GM23338 (cell line): ENCODE measurements at regions not wholly inside any gene's neighbourhood (a gene's known extent, or its start where the extent isn't known, plus 50 kb on each side); places are given as distances from the start of the nearest gene placed in this dataset.

Experiments
- ATAC-seq: fragments of 200-7000 bp; cut with Tn5 transposase; 3 replicates; pipeline ENCODE4 v1.9.1; 2020
- DNase-seq: peaks from one replicate; pipeline ENCODE4 v3.0.0-alpha.2; 2015; ENCODE audit warnings: low spot score
- H2AFZ ChIP-seq: fragments of 200-600 bp; sonication (generic); 2 replicates; pipeline ENCODE4 v1.8.0; 2016; ENCODE audit warnings: antibody characterized with exemption, mild to moderate bottlenecking, moderate library complexity
- H3F3A ChIP-seq: fragments of 200-600 bp; sonication (generic); replicated peaks from 2 replicates; pipeline ENCODE4 v1.8.0; 2017; ENCODE audit warnings: antibody characterized with exemption, mixed run types, low read depth
- H3K27ac ChIP-seq: fragments of 200-600 bp; sonication (generic); 2 replicates; pipeline ENCODE4 v1.6.1; 2016; ENCODE audit warnings: low read depth
- H3K27me3 ChIP-seq: fragments of 200-600 bp; sonication (generic); 2 replicates; pipeline ENCODE4 v1.8.0; 2016; ENCODE audit warnings: mild to moderate bottlenecking, mixed run types, moderate library complexity; ENCODE audit not compliant: insufficient read depth
- H3K36me3 ChIP-seq: fragments of 200-600 bp; sonication (generic); 2 replicates; pipeline ENCODE4 v1.8.0; 2016; ENCODE audit warnings: mild to moderate bottlenecking; ENCODE audit not compliant: insufficient read depth
- H3K4me1 ChIP-seq: fragments of 200-600 bp; sonication (generic); 2 replicates; pipeline ENCODE4 v1.8.0; 2016; ENCODE audit warnings: mild to moderate bottlenecking, moderate library complexity; ENCODE audit not compliant: insufficient read depth
- H3K4me2 ChIP-seq: fragments of 200-600 bp; sonication (generic); 2 replicates; pipeline ENCODE4 v1.7.1; 2017; ENCODE audit warnings: mixed run types
- H3K4me3 ChIP-seq: fragments of 200-600 bp; sonication (generic); 2 replicates; pipeline ENCODE4 v1.6.1; 2016; ENCODE audit warnings: mixed run types
- H3K79me2 ChIP-seq: fragments of 200-600 bp; sonication (generic); replicated peaks from 2 replicates; pipeline ENCODE4 v1.8.0; 2017; ENCODE audit warnings: mild to moderate bottlenecking; ENCODE audit not compliant: insufficient read depth
- H3K9me2 ChIP-seq: fragments of 200-600 bp; sonication (generic); 2 replicates; pipeline ENCODE4 v1.8.0; 2017; ENCODE audit not compliant: insufficient read depth
- H4K20me1 ChIP-seq: fragments of 200-600 bp; sonication (generic); replicated peaks from 2 replicates; pipeline ENCODE4 v1.8.0; 2017; ENCODE audit warnings: mild to moderate bottlenecking; ENCODE audit not compliant: insufficient read depth
- H3K27ac Mint-ChIP-seq: 2 replicates; pipeline ENCODE4 v1.8.0; 2020; ENCODE audit warnings: inconsistent platforms, mild to moderate bottlenecking, moderate library complexity, mixed read lengths
- H3K27me3 Mint-ChIP-seq: 3 replicates; pipeline ENCODE4 v1.8.0; 2022; ENCODE audit warnings: low read depth, mild to moderate bottlenecking, moderate library complexity, mixed read lengths, inconsistent platforms; ENCODE audit not compliant: insufficient read depth, poor library complexity
- H3K36me3 Mint-ChIP-seq: 3 replicates; pipeline ENCODE4 v1.8.0; 2021; ENCODE audit warnings: low read depth, mild to moderate bottlenecking, inconsistent platforms, moderate library complexity, mixed read lengths
- H3K4me1 Mint-ChIP-seq: 3 replicates; pipeline ENCODE4 v1.8.0; 2020; ENCODE audit warnings: mild to moderate bottlenecking, inconsistent platforms, mixed read lengths
- H3K4me3 Mint-ChIP-seq: 3 replicates; pipeline ENCODE4 v1.8.0; 2021; ENCODE audit warnings: moderate library complexity, mild to moderate bottlenecking, inconsistent platforms, mixed read lengths
- H3K9me3 Mint-ChIP-seq: 3 replicates; pipeline ENCODE4 v1.8.0; 2020; ENCODE audit warnings: moderate library complexity, mild to moderate bottlenecking, inconsistent platforms, mixed read lengths
- CREB1 ChIP-seq: fragments of 250-450 bp; sonication (Bioruptor Pico); IDR thresholded peaks from 2 replicates; pipeline ENCODE4 v1.5.0; 2020; ENCODE audit warnings: low read depth, mild to moderate bottlenecking, moderate library complexity
- CTCF ChIP-seq, 2 experiments: fragments of 200-600 bp in 1 of 2; sonication (generic) in 1 of 2; conservative IDR thresholded peaks; 2 replicates each; pipeline versions ENCODE4 v1.5.1 to v1.6.1; 2016 to 2017; ENCODE audit warnings: antibody characterized with exemption in 2 of 2, low read depth in 2 of 2, mild to moderate bottlenecking in 2 of 2, moderate library complexity in 1 of 2
- ETS1 ChIP-seq: IDR thresholded peaks from 2 replicates; pipeline ENCODE4 v1.6.1; 2016; ENCODE audit warnings: antibody characterized with exemption
- EZH2 ChIP-seq: fragments of 200-600 bp; sonication (generic); IDR thresholded peaks from one replicate; pipeline ENCODE4 v1.8.0; 2017; ENCODE audit warnings: antibody characterized with exemption, mild to moderate bottlenecking, low read depth; ENCODE audit not compliant: unreplicated experiment
- EZH2phosphoT487 ChIP-seq: fragments of 200-600 bp; sonication (generic); IDR thresholded peaks from one replicate; pipeline ENCODE4 v1.8.1; 2018; ENCODE audit warnings: antibody characterized with exemption; ENCODE audit not compliant: unreplicated experiment
- JUNB ChIP-seq: IDR thresholded peaks from one replicate; pipeline ENCODE4 v1.6.1; 2016; ENCODE audit warnings: antibody characterized with exemption; ENCODE audit not compliant: unreplicated experiment
- NANOG ChIP-seq: IDR thresholded peaks from 2 replicates; pipeline ENCODE4 v1.6.1; 2016; ENCODE audit warnings: antibody characterized with exemption, borderline replicate concordance
- POLR2AphosphoS5 ChIP-seq: IDR thresholded peaks from 2 replicates; pipeline ENCODE4 v1.6.1; 2016; ENCODE audit warnings: antibody characterized with exemption, low read depth
- STAT1 ChIP-seq: IDR thresholded peaks from one replicate; pipeline ENCODE4 v1.6.1; 2016; ENCODE audit warnings: antibody characterized with exemption; ENCODE audit not compliant: unreplicated experiment
- ZNF114 ChIP-seq: fragments of 250-450 bp; sonication (Bioruptor Pico); IDR thresholded peaks from 2 replicates; pipeline ENCODE4 v1.5.0; 2020; ENCODE audit warnings: mild to moderate bottlenecking, moderate library complexity
- ZNF331 ChIP-seq: fragments of 250-450 bp; sonication (Bioruptor Pico); IDR thresholded peaks from 2 replicates; pipeline ENCODE4 v1.5.0; 2020; ENCODE audit warnings: low read depth, mild to moderate bottlenecking, moderate library complexity
- TF ChIP-seq, protein P1 (sequence below): IDR thresholded peaks from one replicate; pipeline ENCODE4 v1.6.1; 2018; ENCODE audit warnings: antibody characterized with exemption; ENCODE audit not compliant: unreplicated experiment
- TF ChIP-seq, protein P2 (sequence below): fragments of 250-450 bp; sonication (Bioruptor Pico); IDR thresholded peaks from 2 replicates; pipeline ENCODE4 v1.5.0; 2020; ENCODE audit warnings: mild to moderate bottlenecking, moderate library complexity

- Histone ChIP-seq H3K4me1 (no peaks in the 10 kb centered on the region), H2AFZ (no peak overlapping the region), H3K27ac (no peak overlapping the region), H3K4me3 (no peak overlapping the region), H3K27me3 (no peaks in the 10 kb centered on the region), H3K4me2 (no peak overlapping the region), H4K20me1 (no peaks in the 10 kb centered on the region), H3K9me2 (no peaks in the 10 kb centered on the region), H3K79me2 (no peaks in the 10 kb centered on the region), H3F3A (no peaks in the 10 kb centered on the region), H3K36me3 (no peaks in the 10 kb centered on the region)
- H3K27me3 Mint-ChIP-seq = peaks cover 4% of the 10 kb centered on the region
- TF ChIP-seq STAT1 = no peak
- TF ChIP-seq POLR2AphosphoS5 = no peak
- no peak for TF ChIP-seq ZNF114 (CRISPR knock-in tag)
- TF ChIP-seq ZNF331 (CRISPR knock-in tag) = no peak
- no peak for TF ChIP-seq CREB1 (CRISPR knock-in tag)
- TF ChIP-seq EZH2phosphoT487 = no peak
- no peak for TF ChIP-seq JUNB
- no peak for TF ChIP-seq CTCF (conservative IDR thresholded peaks at IDR 0.05; ENCODE audit: low read depth in 2 of 2)
- TF ChIP-seq, protein P1, sequence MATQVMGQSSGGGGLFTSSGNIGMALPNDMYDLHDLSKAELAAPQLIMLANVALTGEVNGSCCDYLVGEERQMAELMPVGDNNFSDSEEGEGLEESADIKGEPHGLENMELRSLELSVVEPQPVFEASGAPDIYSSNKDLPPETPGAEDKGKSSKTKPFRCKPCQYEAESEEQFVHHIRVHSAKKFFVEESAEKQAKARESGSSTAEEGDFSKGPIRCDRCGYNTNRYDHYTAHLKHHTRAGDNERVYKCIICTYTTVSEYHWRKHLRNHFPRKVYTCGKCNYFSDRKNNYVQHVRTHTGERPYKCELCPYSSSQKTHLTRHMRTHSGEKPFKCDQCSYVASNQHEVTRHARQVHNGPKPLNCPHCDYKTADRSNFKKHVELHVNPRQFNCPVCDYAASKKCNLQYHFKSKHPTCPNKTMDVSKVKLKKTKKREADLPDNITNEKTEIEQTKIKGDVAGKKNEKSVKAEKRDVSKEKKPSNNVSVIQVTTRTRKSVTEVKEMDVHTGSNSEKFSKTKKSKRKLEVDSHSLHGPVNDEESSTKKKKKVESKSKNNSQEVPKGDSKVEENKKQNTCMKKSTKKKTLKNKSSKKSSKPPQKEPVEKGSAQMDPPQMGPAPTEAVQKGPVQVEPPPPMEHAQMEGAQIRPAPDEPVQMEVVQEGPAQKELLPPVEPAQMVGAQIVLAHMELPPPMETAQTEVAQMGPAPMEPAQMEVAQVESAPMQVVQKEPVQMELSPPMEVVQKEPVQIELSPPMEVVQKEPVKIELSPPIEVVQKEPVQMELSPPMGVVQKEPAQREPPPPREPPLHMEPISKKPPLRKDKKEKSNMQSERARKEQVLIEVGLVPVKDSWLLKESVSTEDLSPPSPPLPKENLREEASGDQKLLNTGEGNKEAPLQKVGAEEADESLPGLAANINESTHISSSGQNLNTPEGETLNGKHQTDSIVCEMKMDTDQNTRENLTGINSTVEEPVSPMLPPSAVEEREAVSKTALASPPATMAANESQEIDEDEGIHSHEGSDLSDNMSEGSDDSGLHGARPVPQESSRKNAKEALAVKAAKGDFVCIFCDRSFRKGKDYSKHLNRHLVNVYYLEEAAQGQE = no peak
- no peak for TF ChIP-seq EZH2
- TF ChIP-seq NANOG = no peak
- no peak for TF ChIP-seq ETS1
- TF ChIP-seq, protein P2, sequence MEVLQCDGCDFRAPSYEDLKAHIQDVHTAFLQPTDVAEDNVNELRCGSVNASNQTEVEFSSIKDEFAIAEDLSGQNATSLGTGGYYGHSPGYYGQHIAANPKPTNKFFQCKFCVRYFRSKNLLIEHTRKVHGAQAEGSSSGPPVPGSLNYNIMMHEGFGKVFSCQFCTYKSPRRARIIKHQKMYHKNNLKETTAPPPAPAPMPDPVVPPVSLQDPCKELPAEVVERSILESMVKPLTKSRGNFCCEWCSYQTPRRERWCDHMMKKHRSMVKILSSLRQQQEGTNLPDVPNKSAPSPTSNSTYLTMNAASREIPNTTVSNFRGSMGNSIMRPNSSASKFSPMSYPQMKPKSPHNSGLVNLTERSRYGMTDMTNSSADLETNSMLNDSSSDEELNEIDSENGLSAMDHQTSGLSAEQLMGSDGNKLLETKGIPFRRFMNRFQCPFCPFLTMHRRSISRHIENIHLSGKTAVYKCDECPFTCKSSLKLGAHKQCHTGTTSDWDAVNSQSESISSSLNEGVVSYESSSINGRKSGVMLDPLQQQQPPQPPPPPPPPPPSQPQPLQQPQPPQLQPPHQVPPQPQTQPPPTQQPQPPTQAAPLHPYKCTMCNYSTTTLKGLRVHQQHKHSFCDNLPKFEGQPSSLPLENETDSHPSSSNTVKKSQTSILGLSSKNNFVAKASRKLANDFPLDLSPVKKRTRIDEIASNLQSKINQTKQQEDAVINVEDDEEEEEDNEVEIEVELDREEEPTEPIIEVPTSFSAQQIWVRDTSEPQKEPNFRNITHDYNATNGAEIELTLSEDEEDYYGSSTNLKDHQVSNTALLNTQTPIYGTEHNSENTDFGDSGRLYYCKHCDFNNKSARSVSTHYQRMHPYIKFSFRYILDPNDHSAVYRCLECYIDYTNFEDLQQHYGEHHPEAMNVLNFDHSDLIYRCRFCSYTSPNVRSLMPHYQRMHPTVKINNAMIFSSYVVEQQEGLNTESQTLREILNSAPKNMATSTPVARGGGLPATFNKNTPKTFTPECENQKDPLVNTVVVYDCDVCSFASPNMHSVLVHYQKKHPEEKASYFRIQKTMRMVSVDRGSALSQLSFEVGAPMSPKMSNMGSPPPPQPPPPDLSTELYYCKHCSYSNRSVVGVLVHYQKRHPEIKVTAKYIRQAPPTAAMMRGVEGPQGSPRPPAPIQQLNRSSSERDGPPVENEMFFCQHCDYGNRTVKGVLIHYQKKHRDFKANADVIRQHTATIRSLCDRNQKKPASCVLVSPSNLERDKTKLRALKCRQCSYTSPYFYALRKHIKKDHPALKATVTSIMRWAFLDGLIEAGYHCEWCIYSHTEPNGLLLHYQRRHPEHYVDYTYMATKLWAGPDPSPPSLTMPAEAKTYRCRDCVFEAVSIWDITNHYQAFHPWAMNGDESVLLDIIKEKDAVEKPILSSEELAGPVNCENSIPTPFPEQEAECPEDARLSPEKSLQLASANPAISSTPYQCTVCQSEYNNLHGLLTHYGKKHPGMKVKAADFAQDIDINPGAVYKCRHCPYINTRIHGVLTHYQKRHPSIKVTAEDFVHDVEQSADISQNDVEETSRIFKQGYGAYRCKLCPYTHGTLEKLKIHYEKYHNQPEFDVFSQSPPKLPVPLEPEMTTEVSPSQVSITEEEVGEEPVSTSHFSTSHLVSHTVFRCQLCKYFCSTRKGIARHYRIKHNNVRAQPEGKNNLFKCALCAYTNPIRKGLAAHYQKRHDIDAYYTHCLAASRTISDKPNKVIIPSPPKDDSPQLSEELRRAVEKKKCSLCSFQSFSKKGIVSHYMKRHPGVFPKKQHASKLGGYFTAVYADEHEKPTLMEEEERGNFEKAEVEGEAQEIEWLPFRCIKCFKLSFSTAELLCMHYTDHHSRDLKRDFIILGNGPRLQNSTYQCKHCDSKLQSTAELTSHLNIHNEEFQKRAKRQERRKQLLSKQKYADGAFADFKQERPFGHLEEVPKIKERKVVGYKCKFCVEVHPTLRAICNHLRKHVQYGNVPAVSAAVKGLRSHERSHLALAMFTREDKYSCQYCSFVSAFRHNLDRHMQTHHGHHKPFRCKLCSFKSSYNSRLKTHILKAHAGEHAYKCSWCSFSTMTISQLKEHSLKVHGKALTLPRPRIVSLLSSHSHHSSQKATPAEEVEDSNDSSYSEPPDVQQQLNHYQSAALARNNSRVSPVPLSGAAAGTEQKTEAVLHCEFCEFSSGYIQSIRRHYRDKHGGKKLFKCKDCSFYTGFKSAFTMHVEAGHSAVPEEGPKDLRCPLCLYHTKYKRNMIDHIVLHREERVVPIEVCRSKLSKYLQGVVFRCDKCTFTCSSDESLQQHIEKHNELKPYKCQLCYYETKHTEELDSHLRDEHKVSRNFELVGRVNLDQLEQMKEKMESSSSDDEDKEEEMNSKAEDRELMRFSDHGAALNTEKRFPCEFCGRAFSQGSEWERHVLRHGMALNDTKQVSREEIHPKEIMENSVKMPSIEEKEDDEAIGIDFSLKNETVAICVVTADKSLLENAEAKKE (CRISPR knock-in tag) = no peak
- H3K9me3 Mint-ChIP-seq = peaks cover 97% of the 10 kb centered on the region
- no peaks in the 10 kb centered on the region for H3K4me1 Mint-ChIP-seq
- H3K27ac Mint-ChIP-seq = no peak overlapping the region
- no peak for DNase-seq
- no peak overlapping the region for H3K4me3 Mint-ChIP-seq
- no peak for ATAC-seq
- peaks cover 38% of the 10 kb centered on the region; the same call in 2 of the 3 replicates for H3K36me3 Mint-ChIP-seq
These were observed 558.2 kb upstream of the SALL3 start for GRCh38 chr18:78421392-78421791.
